Parathyroid adenoma (tissue), 2 donors: ENCODE measurements at regions not wholly inside any gene's neighbourhood (a gene's known extent, or its start where the extent isn't known, plus 50 kb on each side); places are given as distances from the start of the nearest gene placed in this dataset.
"Not testable (repeated sequence)": the region's sequence is repeated elsewhere in the genome, so short reads cannot be mapped to it uniquely, and the experiment has no call there.

ENCODE experiments used
- H2AFZ ChIP-seq: fragments of 300-600 bp; sonication (generic); one replicate; pipeline ENCODE4 v1.7.0; 2017; ENCODE audit warnings: antibody characterized with exemption, mild to moderate bottlenecking
- H3K27ac ChIP-seq: fragments of 300-600 bp; sonication (generic); one replicate; pipeline ENCODE4 v1.7.0; 2017
- H3K27me3 ChIP-seq: fragments of 300-600 bp; sonication (generic); one replicate; pipeline ENCODE4 v1.7.0; 2017; ENCODE audit warnings: low read length; ENCODE audit not compliant: control insufficient read depth, insufficient read depth
- H3K36me3 ChIP-seq: fragments of 300-600 bp; sonication (generic); one replicate; pipeline ENCODE4 v1.7.0; 2017; ENCODE audit warnings: low read length; ENCODE audit not compliant: control insufficient read depth, insufficient read depth
- H3K4me1 ChIP-seq: fragments of 300-600 bp; sonication (generic); one replicate; pipeline ENCODE4 v1.7.0; 2017; ENCODE audit warnings: control low read depth
- H3K4me2 ChIP-seq: fragments of 300-600 bp; sonication (generic); one replicate; pipeline ENCODE4 v1.7.0; 2017; ENCODE audit warnings: low read length
- H3K4me3 ChIP-seq: fragments of 300-600 bp; sonication (generic); one replicate; pipeline ENCODE4 v1.7.0; 2017; ENCODE audit warnings: low read depth, low read length
- H3K79me2 ChIP-seq: fragments of 300-600 bp; sonication (generic); one replicate; pipeline ENCODE4 v1.7.0; 2017; ENCODE audit warnings: control low read depth
- H3K9ac ChIP-seq: fragments of 300-600 bp; sonication (generic); one replicate; pipeline ENCODE4 v1.7.0; 2017; ENCODE audit warnings: mild to moderate bottlenecking
- H3K9me3 ChIP-seq: fragments of 300-600 bp; sonication (generic); one replicate; pipeline ENCODE4 v1.7.0; 2017; ENCODE audit warnings: low read length; ENCODE audit not compliant: control insufficient read depth
- TF ChIP-seq, protein P1 (sequence below): fragments of 300-600 bp; sonication (generic); IDR thresholded peaks from one replicate; pipeline ENCODE4 v1.7.0; 2017; ENCODE audit warnings: antibody characterized with exemption, mild to moderate bottlenecking
- donor health status: primary hyperparathyroidism.

DNA sequence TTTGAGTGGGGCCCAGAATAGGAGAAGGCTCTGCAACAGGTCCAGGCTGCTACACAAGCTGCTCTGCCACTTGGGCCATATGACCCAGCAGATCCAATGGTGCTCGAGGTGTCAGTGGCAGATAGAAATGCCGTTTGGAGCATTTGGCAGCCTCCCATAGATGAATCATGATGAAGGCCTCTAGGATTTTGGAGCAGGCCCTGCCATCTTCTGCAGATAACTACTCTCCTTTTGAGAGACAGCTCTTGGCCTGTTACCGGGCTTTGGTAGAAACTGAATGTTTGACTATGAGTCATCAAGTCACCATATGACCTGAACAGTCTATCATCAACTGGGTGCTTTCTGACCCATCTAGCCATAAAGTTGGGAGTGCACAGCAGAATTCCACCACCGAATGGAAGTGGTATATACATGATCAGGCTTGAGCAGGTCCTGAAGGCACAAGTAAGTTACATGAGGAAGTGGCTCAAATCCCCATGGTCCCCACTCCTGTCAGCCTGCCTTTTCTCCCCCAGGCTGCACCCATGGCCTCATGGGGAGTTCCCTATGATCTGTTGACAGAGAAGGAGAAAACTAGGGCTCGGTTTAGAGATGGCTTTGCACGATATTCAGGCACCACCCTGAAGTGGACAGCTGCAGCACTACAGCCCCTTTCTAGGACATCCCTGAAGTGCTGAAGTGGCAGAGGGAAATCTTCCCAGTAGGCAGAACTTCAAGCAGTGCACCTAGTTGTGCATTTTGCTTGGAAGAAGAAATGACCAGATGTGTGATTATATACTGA lies 971.4 kb downstream of the MCTP2 start:
- Histone ChIP-seq H3K36me3 (no peaks in the 10 kb centered on the region), H3K79me2 (no peaks in the 10 kb centered on the region)
- TF ChIP-seq, protein P1, sequence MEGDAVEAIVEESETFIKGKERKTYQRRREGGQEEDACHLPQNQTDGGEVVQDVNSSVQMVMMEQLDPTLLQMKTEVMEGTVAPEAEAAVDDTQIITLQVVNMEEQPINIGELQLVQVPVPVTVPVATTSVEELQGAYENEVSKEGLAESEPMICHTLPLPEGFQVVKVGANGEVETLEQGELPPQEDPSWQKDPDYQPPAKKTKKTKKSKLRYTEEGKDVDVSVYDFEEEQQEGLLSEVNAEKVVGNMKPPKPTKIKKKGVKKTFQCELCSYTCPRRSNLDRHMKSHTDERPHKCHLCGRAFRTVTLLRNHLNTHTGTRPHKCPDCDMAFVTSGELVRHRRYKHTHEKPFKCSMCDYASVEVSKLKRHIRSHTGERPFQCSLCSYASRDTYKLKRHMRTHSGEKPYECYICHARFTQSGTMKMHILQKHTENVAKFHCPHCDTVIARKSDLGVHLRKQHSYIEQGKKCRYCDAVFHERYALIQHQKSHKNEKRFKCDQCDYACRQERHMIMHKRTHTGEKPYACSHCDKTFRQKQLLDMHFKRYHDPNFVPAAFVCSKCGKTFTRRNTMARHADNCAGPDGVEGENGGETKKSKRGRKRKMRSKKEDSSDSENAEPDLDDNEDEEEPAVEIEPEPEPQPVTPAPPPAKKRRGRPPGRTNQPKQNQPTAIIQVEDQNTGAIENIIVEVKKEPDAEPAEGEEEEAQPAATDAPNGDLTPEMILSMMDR: no peak

DNA sequence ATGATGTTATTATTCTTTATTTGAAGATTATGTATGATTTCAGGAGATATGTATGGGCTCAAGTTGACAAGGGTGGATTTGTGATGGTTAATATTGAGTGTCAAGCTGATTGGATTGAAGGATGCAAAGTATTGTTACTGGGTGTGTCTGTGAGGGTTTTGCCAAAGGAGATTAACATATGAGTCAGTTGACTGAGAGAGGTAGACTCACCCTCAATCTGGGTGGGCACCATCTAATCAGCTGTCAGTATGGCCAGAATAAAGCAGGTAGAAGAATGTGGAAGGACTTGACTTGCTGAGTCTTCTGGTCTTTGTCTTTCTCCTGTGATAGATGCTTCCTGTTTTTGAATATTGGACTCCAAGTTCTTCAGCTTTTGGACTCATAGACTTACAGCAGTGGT lies 973.7 kb downstream of the MCTP2 start:
- H3K9ac ChIP-seq: no peak overlapping the region
- no peak overlapping the region for H3K4me3 ChIP-seq
- H3K27me3 ChIP-seq: no peaks in the 10 kb centered on the region
- TF ChIP-seq, protein P1: no peak
- no peak overlapping the region for H3K4me2 ChIP-seq
- no peaks in the 10 kb centered on the region for H3K79me2 ChIP-seq
- H3K9me3 ChIP-seq: no peaks in the 10 kb centered on the region
- no peaks in the 10 kb centered on the region for H3K36me3 ChIP-seq
- no peak overlapping the region for H2AFZ ChIP-seq
- no peaks in the 10 kb centered on the region for H3K4me1 ChIP-seq
- no peak overlapping the region for H3K27ac ChIP-seq

More for the DNA sequence above, 971.4 kb downstream of the MCTP2 start:
- Histone ChIP-seq H2AFZ (no peak overlapping the region), H3K4me2 (no peak overlapping the region), H3K4me3 (no peak overlapping the region), H3K27me3 (no peaks in the 10 kb centered on the region), H3K4me1 (no peaks in the 10 kb centered on the region), H3K27ac (no peak overlapping the region), H3K9me3 (no peaks in the 10 kb centered on the region), H3K9ac (no peak overlapping the region)

DNA sequence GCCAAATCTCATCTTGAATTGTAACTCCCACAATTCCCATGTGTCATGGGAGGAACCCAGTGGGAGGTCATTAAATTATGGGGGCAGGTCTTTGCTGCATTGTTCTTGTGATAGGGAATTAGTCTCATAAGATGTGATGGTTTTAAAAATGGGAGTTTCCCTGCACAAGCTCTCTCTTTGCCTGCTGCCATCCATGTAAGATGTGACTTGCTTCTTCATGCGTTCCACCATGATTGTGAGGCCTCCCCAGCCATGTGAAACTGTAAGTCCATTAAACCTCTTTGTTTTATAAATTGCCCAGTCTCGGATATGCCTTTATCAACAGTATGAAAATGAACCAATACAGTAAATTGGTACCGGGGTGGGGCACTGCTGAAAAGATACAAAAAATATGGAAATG lies 974.5 kb downstream of the MCTP2 start:
- not testable (repeated sequence) for H3K4me3 ChIP-seq, H3K27ac ChIP-seq, H3K79me2 ChIP-seq

DNA sequence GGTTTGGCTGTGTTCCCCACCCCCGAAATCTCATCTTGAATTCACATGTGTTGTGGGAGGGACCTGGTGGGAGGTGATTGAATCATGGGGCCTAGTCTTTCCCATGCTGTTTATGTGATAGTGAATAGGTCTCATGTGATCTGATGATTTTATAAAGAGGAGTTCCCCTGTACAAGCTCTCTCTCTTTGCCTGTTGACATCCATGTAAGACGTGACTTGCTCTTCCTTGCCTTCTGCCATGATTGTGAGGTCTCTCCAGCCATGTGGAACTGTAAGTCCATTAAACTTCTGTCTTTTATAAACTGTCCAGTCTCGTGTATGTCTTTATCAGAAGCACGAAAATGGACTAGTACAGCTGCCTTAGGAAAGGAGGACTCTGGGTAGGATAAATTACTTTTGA lies 976.7 kb downstream of the MCTP2 start:
- Histone ChIP-seq H3K79me2 (no peaks in the 10 kb centered on the region), H3K9me3 (no peaks in the 10 kb centered on the region), H3K27me3 (no peaks in the 10 kb centered on the region), H2AFZ (no peak overlapping the region), H3K27ac (no peak overlapping the region), H3K4me1 (no peaks in the 10 kb centered on the region), H3K4me2 (no peak overlapping the region), H3K4me3 (no peak overlapping the region), H3K36me3 (no peaks in the 10 kb centered on the region), H3K9ac (no peak overlapping the region)
- TF ChIP-seq, protein P1: no peak

More for the DNA sequence above, 974.5 kb downstream of the MCTP2 start:
- not testable (repeated sequence) for H3K9ac ChIP-seq, H3K9me3 ChIP-seq, H2AFZ ChIP-seq, H3K4me2 ChIP-seq, H3K36me3 ChIP-seq, H3K27me3 ChIP-seq, H3K4me1 ChIP-seq

DNA sequence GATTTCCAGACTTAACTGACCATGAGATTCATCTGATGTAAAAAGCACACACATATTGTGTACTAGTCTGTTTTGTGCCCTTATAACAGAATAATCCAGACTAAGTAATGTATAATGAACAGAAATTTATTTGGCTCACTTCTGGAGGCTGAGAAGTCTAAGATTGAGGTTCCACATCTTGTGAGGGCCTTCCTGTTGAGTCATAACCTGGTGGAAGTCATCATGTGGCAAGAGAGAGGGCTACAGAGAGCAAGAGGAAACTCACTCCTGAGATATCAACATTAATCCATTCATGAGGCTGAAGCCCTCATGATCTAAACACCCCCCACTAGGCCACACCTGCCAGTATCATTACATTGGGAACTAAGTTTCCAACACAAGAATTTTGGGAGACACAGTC lies 977.6 kb downstream of the MCTP2 start:
- Histone ChIP-seq H3K4me1 (no peaks in the 10 kb centered on the region), H3K36me3 (no peaks in the 10 kb centered on the region), H3K9ac (no peak overlapping the region), H3K4me3 (no peak overlapping the region), H3K4me2 (no peak overlapping the region), H3K27ac (no peak overlapping the region), H2AFZ (no peak overlapping the region), H3K27me3 (no peaks in the 10 kb centered on the region), H3K9me3 (no peaks in the 10 kb centered on the region), H3K79me2 (no peaks in the 10 kb centered on the region)
- TF ChIP-seq, protein P1: no peak
